Prostate gland (tissue), 2 donors: ENCODE measurements at regions not wholly inside any gene's neighbourhood (a gene's known extent, or its start where the extent isn't known, plus 50 kb on each side); places are given as distances from the start of the nearest gene placed in this dataset.
"Not testable (repeated sequence)": the region's sequence is repeated elsewhere in the genome, so short reads cannot be mapped to it uniquely, and the experiment has no call there.

Source experiments
- CTCF ChIP-seq, 4 experiments: fragments of 200-600 bp in 2 of 4; fragments of 450-650 bp in 2 of 4; sonication (generic) in 2 of 4; IDR thresholded peaks; 1 replicate in 3 of 4; 2 replicates in 1 of 4; pipeline ENCODE4 v1.5.1; 2016 to 2019; ENCODE audit warnings: antibody characterized with exemption in 4 of 4, mild to moderate bottlenecking in 2 of 4, moderate library complexity in 2 of 4
- POLR2A ChIP-seq: fragments of 450-650 bp; IDR thresholded peaks from one replicate; pipeline ENCODE4 v1.6.1; 2016; ENCODE audit warnings: antibody characterized with exemption, mild to moderate bottlenecking

GRCh38 chr11:23887122-23887521 is 609.7 kb upstream of the LUZP2 start:
- TF ChIP-seq CTCF (IDR thresholded peaks at IDR 0.05); POLR2A: not testable (repeated sequence)
